Breast epithelium (tissue), 3 donors: ENCODE measurements at regions not wholly inside any gene's neighbourhood (a gene's known extent, or its start where the extent isn't known, plus 50 kb on each side); places are given as distances from the start of the nearest gene placed in this dataset.

ENCODE experiments used
- POLR2A ChIP-seq: fragments of 450-650 bp; IDR thresholded peaks from one replicate; pipeline ENCODE4 v1.6.1; 2016; ENCODE audit warnings: antibody characterized with exemption, mild to moderate bottlenecking, moderate library complexity
- POLR2AphosphoS5 ChIP-seq, 3 donors: sonication (generic); formaldehyde crosslinking; IDR thresholded peaks; one replicate each; pipeline ENCODE4 v1.6.1; 2017; ENCODE audit warnings: antibody characterized with exemption in 3 of 3
- TF ChIP-seq, protein P1 (sequence below), 3 donors: fragments of 450-650 bp; IDR thresholded peaks; one replicate each; pipeline ENCODE4 v1.5.1; 2016 to 2017; ENCODE audit warnings: antibody characterized with exemption in 3 of 3, mild to moderate bottlenecking in 3 of 3, moderate library complexity in 3 of 3

DNA sequence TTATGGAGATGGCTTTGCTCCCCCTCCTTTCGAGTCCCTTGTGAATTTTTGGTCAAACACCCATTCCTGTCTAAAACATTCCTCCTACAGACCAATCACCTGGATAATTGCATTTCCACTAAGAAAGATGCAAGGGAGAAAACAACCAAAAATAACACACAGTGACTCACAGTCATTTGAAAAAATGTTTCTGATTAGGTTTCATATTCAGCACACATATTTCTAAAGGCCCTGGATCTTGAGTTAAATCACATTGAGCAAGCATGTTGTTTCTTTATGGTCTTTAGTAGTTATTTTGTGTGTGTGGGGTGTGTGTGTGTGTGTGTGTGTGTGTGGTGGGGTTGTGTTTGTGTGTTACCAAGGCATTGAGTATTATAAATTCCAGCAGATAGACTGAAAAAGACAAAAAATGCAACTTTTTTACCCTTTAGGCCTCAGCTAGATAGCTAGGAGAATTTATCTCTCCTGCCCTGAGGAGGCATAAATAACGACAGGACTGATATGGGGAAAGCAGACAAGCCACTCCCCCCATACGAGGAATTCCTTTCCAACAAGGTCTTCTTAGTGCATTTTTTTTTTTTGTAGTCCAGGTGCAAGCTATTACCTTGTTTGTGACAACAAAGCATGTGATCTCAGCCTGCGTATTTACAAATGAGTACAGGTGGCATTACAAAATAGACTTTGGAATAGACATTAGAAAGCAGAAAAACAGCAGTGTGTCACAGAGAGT lies 265.4 kb upstream of the ADGRL3 start:
- TF ChIP-seq POLR2AphosphoS5 (IDR thresholded peaks at IDR 0.05): no peak
- no peak for TF ChIP-seq POLR2A
- TF ChIP-seq, protein P1, sequence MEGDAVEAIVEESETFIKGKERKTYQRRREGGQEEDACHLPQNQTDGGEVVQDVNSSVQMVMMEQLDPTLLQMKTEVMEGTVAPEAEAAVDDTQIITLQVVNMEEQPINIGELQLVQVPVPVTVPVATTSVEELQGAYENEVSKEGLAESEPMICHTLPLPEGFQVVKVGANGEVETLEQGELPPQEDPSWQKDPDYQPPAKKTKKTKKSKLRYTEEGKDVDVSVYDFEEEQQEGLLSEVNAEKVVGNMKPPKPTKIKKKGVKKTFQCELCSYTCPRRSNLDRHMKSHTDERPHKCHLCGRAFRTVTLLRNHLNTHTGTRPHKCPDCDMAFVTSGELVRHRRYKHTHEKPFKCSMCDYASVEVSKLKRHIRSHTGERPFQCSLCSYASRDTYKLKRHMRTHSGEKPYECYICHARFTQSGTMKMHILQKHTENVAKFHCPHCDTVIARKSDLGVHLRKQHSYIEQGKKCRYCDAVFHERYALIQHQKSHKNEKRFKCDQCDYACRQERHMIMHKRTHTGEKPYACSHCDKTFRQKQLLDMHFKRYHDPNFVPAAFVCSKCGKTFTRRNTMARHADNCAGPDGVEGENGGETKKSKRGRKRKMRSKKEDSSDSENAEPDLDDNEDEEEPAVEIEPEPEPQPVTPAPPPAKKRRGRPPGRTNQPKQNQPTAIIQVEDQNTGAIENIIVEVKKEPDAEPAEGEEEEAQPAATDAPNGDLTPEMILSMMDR (IDR thresholded peaks at IDR 0.05): no peak
